Smooth muscle cell (in vitro differentiated cells): ENCODE measurements at regions not wholly inside any gene's neighbourhood (a gene's known extent, or its start where the extent isn't known, plus 50 kb on each side); places are given as distances from the start of the nearest gene placed in this dataset.

Experiments used
- DNase-seq: peaks from one replicate; lab custom pipeline; 2025; ENCODE audit not compliant: unreplicated experiment; lab: John Stamatoyannopoulos, UW
- H2AFZ ChIP-seq: fragments of 200-600 bp; sonication (generic); 2 replicates; pipeline ENCODE4 v1.6.0; 2016; ENCODE audit warnings: antibody characterized with exemption, low read depth, mild to moderate bottlenecking
- H3F3A ChIP-seq: fragments of 200-600 bp; sonication (generic); 2 replicates; pipeline ENCODE4 v1.6.0; 2017; ENCODE audit warnings: antibody characterized with exemption, low read depth
- H3K27ac ChIP-seq: fragments of 200-600 bp; sonication (generic); 2 replicates; pipeline ENCODE4 v1.5.1; 2016; ENCODE audit warnings: low read depth, mild to moderate bottlenecking
- H3K27me3 ChIP-seq: fragments of 200-600 bp; sonication (generic); 2 replicates; pipeline ENCODE4 v1.6.1; 2016; ENCODE audit warnings: low read depth, mild to moderate bottlenecking
- H3K36me3 ChIP-seq: fragments of 200-600 bp; sonication (generic); 2 replicates; pipeline ENCODE4 v1.5.1; 2016; ENCODE audit warnings: low read depth
- H3K4me1 ChIP-seq: fragments of 200-600 bp; sonication (generic); 2 replicates; pipeline ENCODE4 v1.5.1; 2016; ENCODE audit warnings: low read depth
- H3K4me2 ChIP-seq: fragments of 200-600 bp; sonication (generic); 2 replicates; pipeline ENCODE4 v1.6.0; 2016; ENCODE audit warnings: mild to moderate bottlenecking
- H3K4me3 ChIP-seq: fragments of 200-600 bp; sonication (generic); 2 replicates; pipeline ENCODE4 v1.5.1; 2016; ENCODE audit warnings: mild to moderate bottlenecking
- H3K79me2 ChIP-seq: fragments of 200-600 bp; sonication (generic); 2 replicates; pipeline ENCODE4 v1.6.0; 2016; ENCODE audit warnings: low read depth, mild to moderate bottlenecking
- H3K9ac ChIP-seq: fragments of 200-600 bp; sonication (generic); 2 replicates; pipeline ENCODE4 v1.6.0; 2016; ENCODE audit warnings: low read depth
- H3K9me3 ChIP-seq: fragments of 200-600 bp; sonication (generic); replicated peaks from 2 replicates; pipeline ENCODE4 v1.5.1; 2016; ENCODE audit warnings: low read depth
- H4K20me1 ChIP-seq: fragments of 200-600 bp; sonication (generic); 2 replicates; pipeline ENCODE4 v1.6.0; 2016; ENCODE audit warnings: low read depth
- WGBS: methylation state at CpG from one replicate; pipeline ENCODE4 v1.1.7; 2016; ENCODE audit warnings: low lambda C conversion rate; 5-methylcytosine and 5-hydroxymethylcytosine counted together
- TF ChIP-seq, protein P1 (sequence below): fragments of 200-600 bp; sonication (generic); IDR thresholded peaks from 2 replicates; pipeline ENCODE4 v1.5.1; 2017; ENCODE audit warnings: borderline replicate concordance, mild to moderate bottlenecking, antibody characterized with exemption; ENCODE audit not compliant: insufficient read depth, poor library complexity, severe bottlenecking

DNA sequence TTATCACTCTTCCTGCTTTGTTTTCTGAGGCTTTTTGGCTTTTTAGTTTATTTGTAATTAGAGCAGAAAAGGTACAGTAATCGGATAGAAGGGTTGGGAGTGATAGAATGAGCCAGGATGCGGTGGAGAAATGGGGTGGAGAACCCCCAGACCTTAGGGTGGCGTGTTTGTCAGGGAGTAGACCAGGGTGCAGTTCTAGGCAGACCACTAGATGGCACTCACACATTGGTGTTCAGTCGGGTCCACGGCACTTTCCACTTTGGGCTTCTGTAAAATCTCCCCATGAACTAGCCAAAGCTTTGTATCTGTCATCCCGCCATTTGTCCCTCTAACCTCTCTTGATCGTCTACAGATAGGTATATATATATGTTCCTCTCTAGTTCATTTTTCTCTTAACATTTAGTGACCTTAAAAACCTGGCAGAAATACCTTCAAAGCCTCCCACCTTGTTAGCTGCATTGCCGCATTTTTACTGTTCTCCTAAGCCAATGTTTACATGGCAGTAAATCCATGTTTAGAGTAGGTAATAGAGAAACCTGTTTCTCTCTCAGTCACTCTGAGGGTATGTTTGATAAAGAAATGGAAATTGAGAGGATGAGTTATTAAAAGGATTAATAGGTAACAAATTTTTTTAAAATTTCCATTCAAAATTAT is 154.9 kb downstream of the TM9SF2 start:
- H3K4me3 ChIP-seq, result peak overlapping the region; percentile 27
- DNase-seq, result peak; percentile 19
- H3K9ac ChIP-seq, result peak overlapping the region; percentile 64
- H3K4me2 ChIP-seq, result peak overlapping the region; percentile 71
- peaks cover 22% of the 10 kb centered on the region for H3K27me3 ChIP-seq
- H2AFZ ChIP-seq, result no peak overlapping the region
- WGBS, result 16% methylated on average over 8 of the region's 8 CpGs
- no peaks in the 10 kb centered on the region for H3F3A ChIP-seq
- H3K27ac ChIP-seq, result peak overlapping the region; percentile 84
- H3K9me3 ChIP-seq, result no peaks in the 10 kb centered on the region
- H4K20me1 ChIP-seq, result no peaks in the 10 kb centered on the region
- H3K79me2 ChIP-seq, result no peaks in the 10 kb centered on the region
- peaks cover 45% of the 10 kb centered on the region for H3K4me1 ChIP-seq
- no peaks in the 10 kb centered on the region for H3K36me3 ChIP-seq
- TF ChIP-seq, protein P1, sequence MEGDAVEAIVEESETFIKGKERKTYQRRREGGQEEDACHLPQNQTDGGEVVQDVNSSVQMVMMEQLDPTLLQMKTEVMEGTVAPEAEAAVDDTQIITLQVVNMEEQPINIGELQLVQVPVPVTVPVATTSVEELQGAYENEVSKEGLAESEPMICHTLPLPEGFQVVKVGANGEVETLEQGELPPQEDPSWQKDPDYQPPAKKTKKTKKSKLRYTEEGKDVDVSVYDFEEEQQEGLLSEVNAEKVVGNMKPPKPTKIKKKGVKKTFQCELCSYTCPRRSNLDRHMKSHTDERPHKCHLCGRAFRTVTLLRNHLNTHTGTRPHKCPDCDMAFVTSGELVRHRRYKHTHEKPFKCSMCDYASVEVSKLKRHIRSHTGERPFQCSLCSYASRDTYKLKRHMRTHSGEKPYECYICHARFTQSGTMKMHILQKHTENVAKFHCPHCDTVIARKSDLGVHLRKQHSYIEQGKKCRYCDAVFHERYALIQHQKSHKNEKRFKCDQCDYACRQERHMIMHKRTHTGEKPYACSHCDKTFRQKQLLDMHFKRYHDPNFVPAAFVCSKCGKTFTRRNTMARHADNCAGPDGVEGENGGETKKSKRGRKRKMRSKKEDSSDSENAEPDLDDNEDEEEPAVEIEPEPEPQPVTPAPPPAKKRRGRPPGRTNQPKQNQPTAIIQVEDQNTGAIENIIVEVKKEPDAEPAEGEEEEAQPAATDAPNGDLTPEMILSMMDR, result peak; percentile 90

DNA sequence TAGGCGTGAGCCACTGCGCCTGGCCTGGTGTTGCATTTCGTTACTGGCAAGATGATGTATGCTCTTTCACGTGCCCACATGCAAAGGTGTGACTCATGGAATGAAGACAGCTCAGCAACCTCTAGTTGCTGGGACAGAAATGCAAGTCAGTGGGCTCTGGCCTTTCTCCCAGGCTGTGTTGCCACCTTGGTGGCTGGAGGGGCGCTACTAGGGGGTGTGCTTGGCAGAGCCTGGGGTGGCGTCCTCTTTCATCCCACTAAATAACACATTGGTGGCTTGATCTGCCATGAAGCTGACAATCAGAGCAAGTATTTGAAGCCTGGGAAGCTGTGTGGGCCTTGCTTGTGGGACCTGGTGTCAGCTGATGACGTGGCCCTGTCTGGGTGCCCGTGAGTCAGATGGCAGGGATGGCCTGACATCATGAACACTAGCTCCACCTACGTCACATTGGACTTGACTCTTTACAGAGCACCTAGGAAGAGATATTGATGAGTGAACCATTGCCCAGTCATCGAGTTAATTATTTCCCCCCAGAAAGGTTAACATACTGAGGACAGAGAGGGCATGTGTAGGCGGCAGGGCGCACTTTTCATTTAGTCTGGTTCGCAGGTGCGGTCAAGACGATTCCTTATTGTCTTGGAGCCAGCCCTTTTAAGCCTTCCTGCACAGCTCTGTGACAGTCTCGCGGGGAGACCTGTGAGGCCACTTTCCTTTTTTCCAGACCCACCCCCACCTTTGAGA is 154.2 kb downstream of the TM9SF2 start:
- H3F3A ChIP-seq, result no peaks in the 10 kb centered on the region
- H3K4me1 ChIP-seq, result peaks cover 38% of the 10 kb centered on the region
- peak overlapping the region; percentile 71 for H3K4me2 ChIP-seq
- peak overlapping the region; percentile 5 for H2AFZ ChIP-seq
- peak overlapping the region; percentile 27 for H3K4me3 ChIP-seq
- H3K27me3 ChIP-seq, result peaks cover 15% of the 10 kb centered on the region
- H3K9me3 ChIP-seq, result no peaks in the 10 kb centered on the region
- TF ChIP-seq, protein P1, result no peak
- 61% methylated on average over 17 of the region's 17 CpGs for WGBS
- no peaks in the 10 kb centered on the region for H3K79me2 ChIP-seq
- no peaks in the 10 kb centered on the region for H3K36me3 ChIP-seq
- H4K20me1 ChIP-seq, result no peaks in the 10 kb centered on the region
- no peak for DNase-seq
- H3K9ac ChIP-seq, result peak overlapping the region; percentile 71
- peak overlapping the region; percentile 84 for H3K27ac ChIP-seq

DNA sequence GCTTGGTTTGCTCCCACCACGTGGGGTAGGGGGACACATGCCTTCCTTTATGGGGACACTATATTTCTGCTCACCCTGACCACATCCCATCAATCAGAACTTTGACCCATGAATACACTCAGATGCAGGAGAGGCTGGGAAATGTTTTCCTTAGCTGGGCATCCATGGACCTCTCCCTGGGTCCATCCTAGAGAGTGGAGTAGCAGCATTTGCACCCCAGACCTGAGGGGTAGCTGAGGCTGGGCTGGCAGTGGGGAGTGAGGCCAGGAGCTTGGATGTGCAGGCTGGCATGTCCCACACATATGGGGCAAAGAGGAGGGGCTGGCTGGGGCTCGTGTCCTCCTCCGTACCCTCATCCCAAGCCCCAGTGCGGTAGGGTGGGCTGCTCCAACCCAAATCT is 152.8 kb downstream of the TM9SF2 start:
- H3K4me3 ChIP-seq, result no peak overlapping the region
- TF ChIP-seq, protein P1, result no peak
- no peaks in the 10 kb centered on the region for H3K9me3 ChIP-seq
- WGBS, result 89% methylated on average over 4 of the region's 4 CpGs
- no peak overlapping the region for H3K27ac ChIP-seq
- peaks cover 6% of the 10 kb centered on the region for H3K27me3 ChIP-seq
- no peaks in the 10 kb centered on the region for H3K36me3 ChIP-seq
- peaks cover 26% of the 10 kb centered on the region for H3K4me1 ChIP-seq
- no peaks in the 10 kb centered on the region for H3F3A ChIP-seq
- no peak for DNase-seq
- H3K4me2 ChIP-seq, result no peak overlapping the region
- no peak overlapping the region for H3K9ac ChIP-seq
- H2AFZ ChIP-seq, result no peak overlapping the region
- no peaks in the 10 kb centered on the region for H3K79me2 ChIP-seq
- H4K20me1 ChIP-seq, result no peaks in the 10 kb centered on the region

DNA sequence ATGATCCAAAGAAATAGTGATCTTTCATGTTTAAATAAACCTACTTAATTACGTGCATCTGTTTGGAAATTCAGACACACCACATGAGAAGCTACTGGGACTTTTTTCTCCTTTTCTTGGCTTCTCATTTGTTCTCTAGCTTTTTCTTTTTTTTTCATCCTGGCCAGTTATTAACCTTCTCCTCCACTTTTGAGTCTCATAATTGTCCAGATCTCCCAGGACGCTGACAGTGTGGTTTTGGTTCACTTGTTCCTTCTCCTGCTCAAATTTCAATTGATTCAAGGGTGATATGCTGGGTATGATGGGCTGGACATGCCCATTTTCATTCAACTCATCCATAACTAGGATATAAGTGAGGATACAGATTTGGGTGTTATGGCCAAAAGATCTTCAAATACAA is 152.3 kb downstream of the TM9SF2 start:
- 69% methylated on average over 2 of the region's 2 CpGs for whole genome bisulfite sequencing
- Histone ChIP-seq H3K27ac (no peak overlapping the region), H3K79me2 (no peaks in the 10 kb centered on the region), H3K9me3 (no peaks in the 10 kb centered on the region), H3K9ac (no peak overlapping the region), H3K4me2 (no peak overlapping the region), H3F3A (no peaks in the 10 kb centered on the region), H4K20me1 (no peaks in the 10 kb centered on the region), H2AFZ (no peak overlapping the region), H3K4me3 (no peak overlapping the region), H3K27me3 (peaks cover 6% of the 10 kb centered on the region), H3K36me3 (no peaks in the 10 kb centered on the region), H3K4me1 (peaks cover 32% of the 10 kb centered on the region)
- DNase-seq, result no peak
- TF ChIP-seq, protein P1, result no peak
